ENCODE measurements at regions not wholly inside any gene's neighbourhood (a gene's known extent, or its start where the extent isn't known, plus 50 kb on each side); places are given as distances from the start of the nearest gene placed in this dataset.

GRCh38 chr2:40546439-40547191 lies 94.7 kb upstream of the SLC8A1 start:
- no peak overlapping the region for H3K27ac ChIP-seq
- no peak for TF ChIP-seq CTCF (conservative IDR thresholded peaks at IDR 0.05)

DNA sequence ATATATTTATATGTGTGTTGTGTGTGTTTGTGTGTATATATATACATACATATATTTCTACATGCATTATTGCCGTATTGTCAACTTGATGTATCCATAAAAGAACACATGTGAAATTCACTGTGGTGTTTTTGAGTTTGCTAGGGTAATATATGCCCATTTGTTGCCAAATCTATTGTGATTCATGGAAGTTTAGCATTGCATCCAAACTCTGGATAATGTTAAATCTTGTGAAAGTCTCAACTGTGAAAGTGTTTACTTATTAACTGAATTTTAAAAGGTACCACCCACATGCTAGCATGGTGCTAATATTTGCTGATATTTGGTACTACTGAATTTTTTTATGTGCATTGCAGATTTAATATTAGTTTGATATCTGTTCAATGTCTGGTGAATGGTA lies 96.6 kb upstream of the SLC8A1 start:
- H3K27ac ChIP-seq = no peak overlapping the region

GRCh38 chr2:40550085-40550484 lies 98.2 kb upstream of the SLC8A1 start:
- no peak for TF ChIP-seq CTCF (conservative IDR thresholded peaks at IDR 0.05)
- no peak overlapping the region for H3K27ac ChIP-seq

More for the DNA sequence above, 96.6 kb upstream of the SLC8A1 start:
- no peak for TF ChIP-seq CTCF (conservative IDR thresholded peaks at IDR 0.05)

DNA sequence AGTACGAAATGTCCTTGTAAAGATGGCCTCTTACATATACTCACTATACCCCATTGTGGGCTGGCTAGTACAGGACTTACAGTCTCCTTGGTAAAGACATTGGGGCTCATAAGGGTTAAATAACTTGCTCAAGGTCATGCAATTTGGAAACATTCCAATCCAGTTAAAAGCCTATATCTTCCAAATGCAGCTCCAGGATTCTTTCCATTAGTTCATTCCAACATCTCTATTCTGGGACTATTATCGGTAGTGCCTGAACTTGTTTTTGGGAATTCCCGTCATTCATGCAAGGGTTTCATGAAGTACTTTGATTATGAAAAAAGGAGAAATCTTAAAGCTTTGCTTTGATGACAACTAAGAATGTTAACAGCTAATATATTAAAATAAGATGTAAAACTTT lies 99.2 kb upstream of the SLC8A1 start:
- H3K27ac ChIP-seq = no peak overlapping the region
- no peak for TF ChIP-seq CTCF (conservative IDR thresholded peaks at IDR 0.05)

- peak; percentile 79 for TF ChIP-seq CTCF (conservative IDR thresholded peaks at IDR 0.05)
- H3K27ac ChIP-seq = no peak overlapping the region
These were observed 102.9 kb upstream of the SLC8A1 start for GRCh38 chr2:40554665-40555294.

GRCh38 chr2:40556293-40556692 lies 104.4 kb upstream of the SLC8A1 start:
- no peak overlapping the region for H3K27ac ChIP-seq
- TF ChIP-seq CTCF (conservative IDR thresholded peaks at IDR 0.05) = no peak

DNA sequence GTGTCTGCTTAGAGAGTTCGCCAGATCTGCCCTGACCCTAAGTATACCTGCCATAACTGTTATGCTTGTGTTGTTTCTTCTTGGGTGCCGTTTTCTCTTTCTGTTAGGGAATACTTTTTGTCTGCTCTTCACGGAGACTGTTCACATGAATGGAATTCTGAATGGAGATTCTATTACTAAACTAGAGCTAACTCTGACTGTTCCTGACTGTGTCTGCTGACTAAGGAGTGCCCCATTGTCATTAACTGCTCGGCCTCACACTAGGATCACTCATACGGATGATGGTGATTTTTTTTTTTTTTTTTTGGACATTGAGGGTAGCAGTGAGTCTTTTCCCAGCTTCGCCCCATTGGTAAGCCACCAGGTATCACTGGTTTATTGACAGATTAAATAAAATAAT lies 104.8 kb upstream of the SLC8A1 start:
- no peak overlapping the region for H3K27ac ChIP-seq
- no peak for TF ChIP-seq CTCF (conservative IDR thresholded peaks at IDR 0.05)

All from VCaP (cell line).